GM18858 (cell line): ENCODE measurements at regions not wholly inside any gene's neighbourhood (a gene's known extent, or its start where the extent isn't known, plus 50 kb on each side); places are given as distances from the start of the nearest gene placed in this dataset.
"Not testable (repeated sequence)": the region's sequence is repeated elsewhere in the genome, so short reads cannot be mapped to it uniquely, and the experiment has no call there.

Experiments used
- ATAC-seq: cut with Tn5 transposase; IDR thresholded peaks from one replicate; pipeline ENCODE4 v1.9.1; 2021; ENCODE audit not compliant: unreplicated experiment

GRCh38 chr6:74597840-74598239 is 608.0 kb downstream of the COL12A1 start:
- peak; percentile 33 for ATAC-seq

- no peak for ATAC-seq
These were observed 608.6 kb downstream of the COL12A1 start for GRCh38 chr6:74597266-74597665.

GRCh38 chr6:74596588-74596987 is 609.3 kb downstream of the COL12A1 start:
- ATAC-seq = no peak

- not testable (repeated sequence) for ATAC-seq
These were observed 611.5 kb downstream of the COL12A1 start for GRCh38 chr6:74594350-74594749.

- no peak for ATAC-seq
These were observed 617.6 kb downstream of the COL12A1 start for GRCh38 chr6:74588094-74588832.

GRCh38 chr6:74587386-74587785 is 618.5 kb downstream of the COL12A1 start:
- no peak for ATAC-seq

GRCh38 chr6:74585753-74586152 is 620.1 kb downstream of the COL12A1 start:
- no peak for ATAC-seq

- no peak for ATAC-seq
These were observed 624.2 kb downstream of the COL12A1 start for GRCh38 chr6:74581681-74582080.

- no peak for ATAC-seq
These were observed 626.1 kb downstream of the COL12A1 start for GRCh38 chr6:74579794-74580193.

GRCh38 chr6:74579047-74579446 is 626.8 kb downstream of the COL12A1 start:
- no peak for ATAC-seq

GRCh38 chr6:74578339-74578738 is 627.5 kb downstream of the COL12A1 start:
- ATAC-seq = peak; percentile 32

- ATAC-seq = peak; percentile 87
These were observed 628.2 kb downstream of the COL12A1 start for GRCh38 chr6:74577619-74578018.

- peak; percentile 32 for ATAC-seq
These were observed 631.1 kb downstream of the COL12A1 start for GRCh38 chr6:74574794-74575193.

GRCh38 chr6:74573613-74574012 is 632.2 kb downstream of the COL12A1 start:
- no peak for ATAC-seq

GRCh38 chr6:74570044-74570443 is 635.8 kb downstream of the COL12A1 start:
- ATAC-seq = no peak

- no peak for ATAC-seq
These were observed 637.0 kb downstream of the COL12A1 start for GRCh38 chr6:74568861-74569260.

GRCh38 chr6:74567923-74568290 is 637.9 kb downstream of the COL12A1 start:
- not testable (repeated sequence) for ATAC-seq

GRCh38 chr6:74567281-74567922 is 638.5 kb downstream of the COL12A1 start:
- no peak for ATAC-seq

- no peak for ATAC-seq
These were observed 648.6 kb downstream of the COL12A1 start for GRCh38 chr6:74557236-74557635.

- ATAC-seq = no peak
These were observed 651.8 kb downstream of the COL12A1 start for GRCh38 chr6:74554041-74554440.

- ATAC-seq = no peak
These were observed 654.0 kb downstream of the COL12A1 start for GRCh38 chr6:74551896-74552295.

- no peak for ATAC-seq
These were observed 655.0 kb downstream of the COL12A1 start for GRCh38 chr6:74550821-74551220.

GRCh38 chr6:74549746-74550145 is 656.1 kb downstream of the COL12A1 start:
- no peak for ATAC-seq
